ENCODE measurements at regions not wholly inside any gene's neighbourhood (a gene's known extent, or its start where the extent isn't known, plus 50 kb on each side); places are given as distances from the start of the nearest gene placed in this dataset.
"Not testable (repeated sequence)": the region's sequence is repeated elsewhere in the genome, so short reads cannot be mapped to it uniquely, and the experiment has no call there.

GRCh38 chr5:105602406-105602805 is 2039.8 kb upstream of the NUDT12 start:
- not testable (repeated sequence) for TF ChIP-seq CTCF (IDR thresholded peaks at IDR 0.05; ENCODE audit: low read depth, low read length, missing input control); TAF1 (conservative IDR thresholded peaks at IDR 0.05); JUND (IDR thresholded peaks at IDR 0.05); REST (IDR thresholded peaks at IDR 0.05); EGR1 (IDR thresholded peaks at IDR 0.05; ENCODE audit: low read depth in 2 of 2); MAX (IDR thresholded peaks at IDR 0.05); ATF3 (IDR thresholded peaks at IDR 0.05); YY1 (IDR thresholded peaks at IDR 0.05); RXRA (IDR thresholded peaks at IDR 0.05); SP1 (IDR thresholded peaks at IDR 0.05); FOXA1 (IDR thresholded peaks at IDR 0.05); HNF4A (conservative IDR thresholded peaks at IDR 0.05); RAD21 (IDR thresholded peaks at IDR 0.05)

Measured in liver (tissue), 3 donors.